Gastroesophageal sphincter (tissue), 3 donors: ENCODE measurements at regions not wholly inside any gene's neighbourhood (a gene's known extent, or its start where the extent isn't known, plus 50 kb on each side); places are given as distances from the start of the nearest gene placed in this dataset.

Source experiments
- EP300 ChIP-seq: sonication (generic); formaldehyde crosslinking; IDR thresholded peaks from one replicate; pipeline ENCODE4 v1.6.1; 2017; ENCODE audit warnings: antibody characterized with exemption, mild to moderate bottlenecking
- POLR2A ChIP-seq, 2 donors: fragments of 450-650 bp; IDR thresholded peaks; one replicate each; pipeline ENCODE4 v1.6.1; 2017; ENCODE audit warnings: antibody characterized with exemption in 2 of 2, mild to moderate bottlenecking in 2 of 2, moderate library complexity in 1 of 2
- POLR2AphosphoS5 ChIP-seq: sonication (generic); formaldehyde crosslinking; IDR thresholded peaks from one replicate; pipeline ENCODE4 v1.6.1; 2017; ENCODE audit warnings: antibody characterized with exemption
- TF ChIP-seq, protein P1 (sequence below), 4 experiments: fragments of 200-600 bp in 2 of 4; fragments of 450-650 bp in 2 of 4; sonication (generic) in 1 of 4; IDR thresholded peaks; one replicate each; pipeline ENCODE4 v1.5.1; 2017 to 2019; ENCODE audit warnings: antibody characterized with exemption in 4 of 4, mild to moderate bottlenecking in 2 of 4, moderate library complexity in 2 of 4

GRCh38 chr16:66293207-66293735, 73.2 kb upstream of the CDH5 start:
- TF ChIP-seq, protein P1, sequence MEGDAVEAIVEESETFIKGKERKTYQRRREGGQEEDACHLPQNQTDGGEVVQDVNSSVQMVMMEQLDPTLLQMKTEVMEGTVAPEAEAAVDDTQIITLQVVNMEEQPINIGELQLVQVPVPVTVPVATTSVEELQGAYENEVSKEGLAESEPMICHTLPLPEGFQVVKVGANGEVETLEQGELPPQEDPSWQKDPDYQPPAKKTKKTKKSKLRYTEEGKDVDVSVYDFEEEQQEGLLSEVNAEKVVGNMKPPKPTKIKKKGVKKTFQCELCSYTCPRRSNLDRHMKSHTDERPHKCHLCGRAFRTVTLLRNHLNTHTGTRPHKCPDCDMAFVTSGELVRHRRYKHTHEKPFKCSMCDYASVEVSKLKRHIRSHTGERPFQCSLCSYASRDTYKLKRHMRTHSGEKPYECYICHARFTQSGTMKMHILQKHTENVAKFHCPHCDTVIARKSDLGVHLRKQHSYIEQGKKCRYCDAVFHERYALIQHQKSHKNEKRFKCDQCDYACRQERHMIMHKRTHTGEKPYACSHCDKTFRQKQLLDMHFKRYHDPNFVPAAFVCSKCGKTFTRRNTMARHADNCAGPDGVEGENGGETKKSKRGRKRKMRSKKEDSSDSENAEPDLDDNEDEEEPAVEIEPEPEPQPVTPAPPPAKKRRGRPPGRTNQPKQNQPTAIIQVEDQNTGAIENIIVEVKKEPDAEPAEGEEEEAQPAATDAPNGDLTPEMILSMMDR (IDR thresholded peaks at IDR 0.05), result no peak
- TF ChIP-seq POLR2AphosphoS5 (no peak), POLR2A (IDR thresholded peaks at IDR 0.05) (no peak), EP300 (no peak)
